ENCODE measurements at regions not wholly inside any gene's neighbourhood (a gene's known extent, or its start where the extent isn't known, plus 50 kb on each side); places are given as distances from the start of the nearest gene placed in this dataset.

DNA sequence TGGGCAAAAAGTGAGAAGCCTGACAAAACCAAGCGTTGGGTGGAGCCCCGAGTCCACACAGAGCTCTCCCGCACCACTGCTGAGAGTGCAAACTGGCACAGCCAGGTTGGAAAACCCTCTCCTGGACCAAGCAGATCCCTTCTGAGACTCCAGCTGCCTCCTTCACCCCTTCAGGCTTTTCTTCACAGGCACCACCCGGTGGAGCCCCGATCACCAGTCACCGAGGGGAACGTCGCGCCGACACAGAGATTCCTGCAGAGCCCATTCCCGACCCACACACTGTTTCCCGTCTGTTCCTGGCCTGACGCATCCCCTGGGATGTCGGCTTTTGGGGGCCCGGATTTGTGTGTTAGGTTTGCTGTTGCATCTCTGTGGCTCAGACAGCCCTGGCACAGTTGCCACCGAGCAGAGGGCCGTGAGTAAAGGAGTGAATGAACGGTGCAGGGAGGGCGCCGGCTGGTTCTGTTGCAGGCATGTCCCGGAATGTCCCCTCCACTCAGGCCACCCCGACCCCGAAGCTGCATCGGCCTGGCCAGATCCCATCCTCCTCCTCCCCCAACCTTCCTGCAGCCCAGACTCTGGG lies 51.0 kb upstream of the INPP5A start:
- Histone ChIP-seq H3K79me2 (ENCODE audit: control insufficient read depth, insufficient read depth, low read length, unreplicated experiment) (no peaks in the 10 kb centered on the region), H3K27me3 (ENCODE audit: insufficient read depth, low read length) (no peaks in the 10 kb centered on the region), H3K4me3 (ENCODE audit: low read depth, low read length) (no peak overlapping the region), H3K4me1 (ENCODE audit: control insufficient read depth, insufficient read depth, low read length, unreplicated experiment) (peaks cover 10% of the 10 kb centered on the region), H3K36me3 (ENCODE audit: insufficient read depth, low read length) (no peaks in the 10 kb centered on the region), H2AFZ (ENCODE audit: low read length, unreplicated experiment) (no peak overlapping the region), H3K27ac (ENCODE audit: low read depth, low read length) (no peak overlapping the region)

DNA sequence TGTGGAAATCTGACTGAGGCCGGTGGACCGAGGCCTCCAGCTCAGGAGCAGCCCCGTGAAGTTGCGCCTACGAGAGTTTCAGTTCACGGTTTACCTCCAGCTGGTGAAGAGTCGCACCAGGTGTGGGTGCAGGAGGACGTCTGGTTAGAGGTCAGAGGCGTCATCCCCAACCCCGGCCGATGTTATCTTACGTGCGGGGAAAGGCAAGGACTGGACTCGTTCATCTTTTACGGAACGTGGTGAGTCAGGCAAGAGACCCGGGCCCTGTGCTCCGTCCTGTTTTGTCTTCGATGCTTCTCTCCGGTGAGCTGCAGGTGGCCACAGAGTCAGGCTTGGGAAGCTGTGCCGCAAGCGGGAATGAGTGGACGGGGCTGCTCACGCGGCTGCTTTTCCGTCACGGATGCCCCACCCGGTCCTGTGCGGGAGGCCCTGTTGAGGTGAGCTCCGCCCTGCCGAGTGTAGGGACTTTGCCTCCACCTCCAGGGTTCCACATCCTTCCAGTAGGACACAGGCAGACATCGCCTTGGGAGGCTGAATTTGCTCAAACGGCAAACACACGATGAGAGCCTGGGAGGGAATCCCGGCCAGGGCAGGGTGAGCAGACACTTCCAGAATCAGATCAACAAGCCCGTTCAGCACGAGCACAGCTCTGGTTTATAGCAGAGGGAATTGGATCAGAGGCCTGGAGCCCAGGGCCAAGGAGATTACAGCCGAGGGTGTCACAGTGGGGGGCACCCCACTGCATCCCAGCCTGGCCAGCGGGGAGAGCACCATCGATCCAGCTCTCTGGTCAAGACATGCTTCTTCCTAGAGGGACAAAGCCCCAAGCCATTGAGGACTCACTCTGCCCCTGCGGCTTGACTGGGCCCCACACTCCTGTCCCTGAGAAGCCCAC lies 50.1 kb upstream of the INPP5A start:
- Histone ChIP-seq H3K27me3 (ENCODE audit: insufficient read depth, low read length) (no peaks in the 10 kb centered on the region), H3K36me3 (ENCODE audit: insufficient read depth, low read length) (no peaks in the 10 kb centered on the region), H2AFZ (ENCODE audit: low read length, unreplicated experiment) (no peak overlapping the region), H3K79me2 (ENCODE audit: control insufficient read depth, insufficient read depth, low read length, unreplicated experiment) (no peaks in the 10 kb centered on the region), H3K4me3 (ENCODE audit: low read depth, low read length) (no peak overlapping the region), H3K27ac (ENCODE audit: low read depth, low read length) (no peak overlapping the region), H3K4me1 (ENCODE audit: control insufficient read depth, insufficient read depth, low read length, unreplicated experiment) (peaks cover 2% of the 10 kb centered on the region)
